HEK293 (cell line): ENCODE measurements at regions not wholly inside any gene's neighbourhood (a gene's known extent, or its start where the extent isn't known, plus 50 kb on each side); places are given as distances from the start of the nearest gene placed in this dataset.

ENCODE experiments used
- CTCF ChIP-seq: fragments of 450-650 bp; formaldehyde crosslinking; IDR thresholded peaks from 2 replicates; pipeline ENCODE4 v1.5.1; 2016; ENCODE audit warnings: missing biosample characterization, missing genetic modification characterization
- GFI1B ChIP-seq: fragments of 450-650 bp; formaldehyde crosslinking; IDR thresholded peaks from 2 replicates; pipeline ENCODE4 v1.5.1; 2016; ENCODE audit warnings: missing biosample characterization, missing genetic modification characterization
- ZBTB10 ChIP-seq: fragments of 450-650 bp; formaldehyde crosslinking; IDR thresholded peaks from 2 replicates; pipeline ENCODE4 v1.5.1; 2016; ENCODE audit warnings: missing biosample characterization, missing genetic modification characterization
- ZEB2 ChIP-seq: fragments of 450-650 bp; formaldehyde crosslinking; IDR thresholded peaks from 2 replicates; pipeline ENCODE4 v1.5.1; 2016; ENCODE audit warnings: missing biosample characterization, missing genetic modification characterization
- ZNF132 ChIP-seq: fragments of 450-650 bp; formaldehyde crosslinking; IDR thresholded peaks from 2 replicates; pipeline ENCODE4 v1.5.1; 2017; ENCODE audit warnings: missing biosample characterization, missing genetic modification characterization, borderline replicate concordance
- ZNF23 ChIP-seq: fragments of 450-650 bp; formaldehyde crosslinking; IDR thresholded peaks from 2 replicates; pipeline ENCODE4 v1.5.1; 2016; ENCODE audit warnings: missing biosample characterization, missing genetic modification characterization, borderline replicate concordance
- ZNF24 ChIP-seq: fragments of 450-650 bp; formaldehyde crosslinking; IDR thresholded peaks from 2 replicates; pipeline ENCODE4 v1.5.1; 2016; ENCODE audit warnings: missing biosample characterization, missing genetic modification characterization
- ZNF404 ChIP-seq: fragments of 450-650 bp; formaldehyde crosslinking; IDR thresholded peaks from 2 replicates; pipeline ENCODE4 v1.5.1; 2017; ENCODE audit warnings: missing biosample characterization, missing genetic modification characterization
- ZNF514 ChIP-seq: fragments of 450-650 bp; formaldehyde crosslinking; IDR thresholded peaks from 2 replicates; pipeline ENCODE4 v1.5.1; 2016; ENCODE audit warnings: missing biosample characterization, missing genetic modification characterization
- ZNF544 ChIP-seq: fragments of 450-650 bp; formaldehyde crosslinking; IDR thresholded peaks from 2 replicates; pipeline ENCODE4 v1.5.0; 2017; ENCODE audit warnings: missing biosample characterization, missing genetic modification characterization
- ZNF768 ChIP-seq: fragments of 450-650 bp; formaldehyde crosslinking; IDR thresholded peaks from 2 replicates; pipeline ENCODE4 v1.5.1; 2018; ENCODE audit warnings: missing biosample characterization, mild to moderate bottlenecking, missing genetic modification characterization
- ZNF830 ChIP-seq: fragments of 450-650 bp; IDR thresholded peaks from 2 replicates; pipeline ENCODE4 v1.5.0; 2018; ENCODE audit warnings: missing biosample characterization, missing genetic modification characterization, low read depth, mild to moderate bottlenecking, moderate library complexity

GRCh38 chr4:96094183-96094582, 254.3 kb downstream of the PDHA2 start:
- TF ChIP-seq ZNF23 (no peak), ZNF24 (no peak), ZNF544 (tag by site-specific recombination) (no peak), ZNF768 (no peak), ZBTB10 (no peak), ZNF514 (tag by site-specific recombination) (no peak), CTCF (no peak), ZEB2 (no peak), ZNF830 (no peak), GFI1B (tag by site-specific recombination) (no peak), ZNF132 (tag by site-specific recombination) (no peak), ZNF404 (tag by site-specific recombination) (no peak)
